ENCODE measurements at regions not wholly inside any gene's neighbourhood (a gene's known extent, or its start where the extent isn't known, plus 50 kb on each side); places are given as distances from the start of the nearest gene placed in this dataset.

GRCh38 chr3:107250221-107250620 lies 127.0 kb upstream of the CCDC54 start:
- ATAC-seq (no peak), DNase-seq (no peak)
- Histone ChIP-seq H3K4me1 (ENCODE audit: low read depth) (no peaks in the 10 kb centered on the region), H3K36me3 (ENCODE audit: low read depth) (no peaks in the 10 kb centered on the region), H3K9me3 (no peaks in the 10 kb centered on the region), H3K4me3 (no peak overlapping the region)
- TF ChIP-seq CTCF (IDR thresholded peaks at IDR 0.05): no peak
- intact Hi-C loops (cut with DNase I, micrococcal nuclease): no loop called here

- Histone ChIP-seq H3K36me3 (ENCODE audit: low read depth) (no peaks in the 10 kb centered on the region), H3K4me3 (no peak overlapping the region)
- intact Hi-C loops (cut with DNase I, micrococcal nuclease): no loop called here
Observed at GRCh38 chr3:107251819-107252218, 125.4 kb upstream of the CCDC54 start.

GRCh38 chr3:107256963-107257362 lies 120.3 kb upstream of the CCDC54 start:
- ATAC-seq (no peak), DNase-seq (no peak)
- Histone ChIP-seq H3K4me1 (ENCODE audit: low read depth) (no peaks in the 10 kb centered on the region), H3K36me3 (ENCODE audit: low read depth) (no peaks in the 10 kb centered on the region), H3K9me3 (no peaks in the 10 kb centered on the region), H3K4me3 (no peak overlapping the region)
- no peak for TF ChIP-seq CTCF (IDR thresholded peaks at IDR 0.05)
- intact Hi-C loops (cut with DNase I, micrococcal nuclease): no loop called here

More at GRCh38 chr3:107251819-107252218, 125.4 kb upstream of the CCDC54 start:
- ATAC-seq (no peak), DNase-seq (no peak)
- Histone ChIP-seq H3K4me1 (ENCODE audit: low read depth) (no peaks in the 10 kb centered on the region), H3K9me3 (no peaks in the 10 kb centered on the region)
- no peak for TF ChIP-seq CTCF (IDR thresholded peaks at IDR 0.05)

GRCh38 chr3:107258300-107258699 lies 118.9 kb upstream of the CCDC54 start:
- Histone ChIP-seq H3K9me3 (no peaks in the 10 kb centered on the region), H3K4me1 (ENCODE audit: low read depth) (no peaks in the 10 kb centered on the region), H3K4me3 (no peak overlapping the region), H3K36me3 (ENCODE audit: low read depth) (no peaks in the 10 kb centered on the region)
- intact Hi-C loops (cut with DNase I, micrococcal nuclease): no loop called here
- no peak for TF ChIP-seq CTCF (IDR thresholded peaks at IDR 0.05)
- no peak for ATAC-seq
- DNase-seq: no peak

- H3K4me3 ChIP-seq: no peak overlapping the region
- intact Hi-C loops (cut with DNase I, micrococcal nuclease): no loop called here
- H3K36me3 ChIP-seq (ENCODE audit: low read depth): no peaks in the 10 kb centered on the region
- TF ChIP-seq CTCF (IDR thresholded peaks at IDR 0.05): no peak
- no peaks in the 10 kb centered on the region for H3K4me1 ChIP-seq (ENCODE audit: low read depth)
- ATAC-seq (no peak), DNase-seq (no peak)
- H3K9me3 ChIP-seq: no peaks in the 10 kb centered on the region
Observed at GRCh38 chr3:107260207-107260606, 117.0 kb upstream of the CCDC54 start.

All from mucosa of descending colon (tissue), 3 donors.